ENCODE measurements at regions not wholly inside any gene's neighbourhood (a gene's known extent, or its start where the extent isn't known, plus 50 kb on each side); places are given as distances from the start of the nearest gene placed in this dataset.

GRCh38 chr3:147256739-147257138, 149.6 kb downstream of the ZIC4 start:
- TF ChIP-seq EZH2phosphoT487 (IDR thresholded peaks at IDR 0.05; ENCODE audit: insufficient read depth, low read depth) (no peak), EZH2 (IDR thresholded peaks at IDR 0.05; ENCODE audit: insufficient read depth, poor library complexity, severe bottlenecking) (no peak)
